GM23338 (cell line): ENCODE measurements at regions not wholly inside any gene's neighbourhood (a gene's known extent, or its start where the extent isn't known, plus 50 kb on each side); places are given as distances from the start of the nearest gene placed in this dataset.

Experiments used
- ATAC-seq: fragments of 200-7000 bp; cut with Tn5 transposase; 3 replicates; pipeline ENCODE4 v1.9.1; 2020
- DNase-seq: peaks from one replicate; pipeline ENCODE4 v3.0.0-alpha.2; 2015; ENCODE audit warnings: low spot score
- H2AFZ ChIP-seq: fragments of 200-600 bp; sonication (generic); 2 replicates; pipeline ENCODE4 v1.8.0; 2016; ENCODE audit warnings: antibody characterized with exemption, mild to moderate bottlenecking, moderate library complexity
- H3F3A ChIP-seq: fragments of 200-600 bp; sonication (generic); replicated peaks from 2 replicates; pipeline ENCODE4 v1.8.0; 2017; ENCODE audit warnings: antibody characterized with exemption, mixed run types, low read depth
- H3K27ac ChIP-seq: fragments of 200-600 bp; sonication (generic); 2 replicates; pipeline ENCODE4 v1.6.1; 2016; ENCODE audit warnings: low read depth
- H3K27me3 ChIP-seq: fragments of 200-600 bp; sonication (generic); 2 replicates; pipeline ENCODE4 v1.8.0; 2016; ENCODE audit warnings: mild to moderate bottlenecking, mixed run types, moderate library complexity; ENCODE audit not compliant: insufficient read depth
- H3K36me3 ChIP-seq: fragments of 200-600 bp; sonication (generic); 2 replicates; pipeline ENCODE4 v1.8.0; 2016; ENCODE audit warnings: mild to moderate bottlenecking; ENCODE audit not compliant: insufficient read depth
- H3K4me1 ChIP-seq: fragments of 200-600 bp; sonication (generic); 2 replicates; pipeline ENCODE4 v1.8.0; 2016; ENCODE audit warnings: mild to moderate bottlenecking, moderate library complexity; ENCODE audit not compliant: insufficient read depth
- H3K4me2 ChIP-seq: fragments of 200-600 bp; sonication (generic); 2 replicates; pipeline ENCODE4 v1.7.1; 2017; ENCODE audit warnings: mixed run types
- H3K4me3 ChIP-seq: fragments of 200-600 bp; sonication (generic); 2 replicates; pipeline ENCODE4 v1.6.1; 2016; ENCODE audit warnings: mixed run types
- H3K79me2 ChIP-seq: fragments of 200-600 bp; sonication (generic); replicated peaks from 2 replicates; pipeline ENCODE4 v1.8.0; 2017; ENCODE audit warnings: mild to moderate bottlenecking; ENCODE audit not compliant: insufficient read depth
- H3K9me2 ChIP-seq: fragments of 200-600 bp; sonication (generic); 2 replicates; pipeline ENCODE4 v1.8.0; 2017; ENCODE audit not compliant: insufficient read depth
- H4K20me1 ChIP-seq: fragments of 200-600 bp; sonication (generic); replicated peaks from 2 replicates; pipeline ENCODE4 v1.8.0; 2017; ENCODE audit warnings: mild to moderate bottlenecking; ENCODE audit not compliant: insufficient read depth
- H3K27ac Mint-ChIP-seq: 2 replicates; pipeline ENCODE4 v1.8.0; 2020; ENCODE audit warnings: inconsistent platforms, mild to moderate bottlenecking, moderate library complexity, mixed read lengths
- H3K27me3 Mint-ChIP-seq: 3 replicates; pipeline ENCODE4 v1.8.0; 2022; ENCODE audit warnings: low read depth, mild to moderate bottlenecking, moderate library complexity, mixed read lengths, inconsistent platforms; ENCODE audit not compliant: insufficient read depth, poor library complexity
- H3K36me3 Mint-ChIP-seq: 3 replicates; pipeline ENCODE4 v1.8.0; 2021; ENCODE audit warnings: low read depth, mild to moderate bottlenecking, inconsistent platforms, moderate library complexity, mixed read lengths
- H3K4me1 Mint-ChIP-seq: 3 replicates; pipeline ENCODE4 v1.8.0; 2020; ENCODE audit warnings: mild to moderate bottlenecking, inconsistent platforms, mixed read lengths
- H3K4me3 Mint-ChIP-seq: 3 replicates; pipeline ENCODE4 v1.8.0; 2021; ENCODE audit warnings: moderate library complexity, mild to moderate bottlenecking, inconsistent platforms, mixed read lengths
- H3K9me3 Mint-ChIP-seq: 3 replicates; pipeline ENCODE4 v1.8.0; 2020; ENCODE audit warnings: moderate library complexity, mild to moderate bottlenecking, inconsistent platforms, mixed read lengths
- CREB1 ChIP-seq: fragments of 250-450 bp; sonication (Bioruptor Pico); IDR thresholded peaks from 2 replicates; pipeline ENCODE4 v1.5.0; 2020; ENCODE audit warnings: low read depth, mild to moderate bottlenecking, moderate library complexity
- CTCF ChIP-seq, 2 experiments: fragments of 200-600 bp in 1 of 2; sonication (generic) in 1 of 2; conservative IDR thresholded peaks; 2 replicates each; pipeline versions ENCODE4 v1.5.1 to v1.6.1; 2016 to 2017; ENCODE audit warnings: antibody characterized with exemption in 2 of 2, low read depth in 2 of 2, mild to moderate bottlenecking in 2 of 2, moderate library complexity in 1 of 2
- ETS1 ChIP-seq: IDR thresholded peaks from 2 replicates; pipeline ENCODE4 v1.6.1; 2016; ENCODE audit warnings: antibody characterized with exemption
- EZH2 ChIP-seq: fragments of 200-600 bp; sonication (generic); IDR thresholded peaks from one replicate; pipeline ENCODE4 v1.8.0; 2017; ENCODE audit warnings: antibody characterized with exemption, mild to moderate bottlenecking, low read depth; ENCODE audit not compliant: unreplicated experiment
- EZH2phosphoT487 ChIP-seq: fragments of 200-600 bp; sonication (generic); IDR thresholded peaks from one replicate; pipeline ENCODE4 v1.8.1; 2018; ENCODE audit warnings: antibody characterized with exemption; ENCODE audit not compliant: unreplicated experiment
- JUNB ChIP-seq: IDR thresholded peaks from one replicate; pipeline ENCODE4 v1.6.1; 2016; ENCODE audit warnings: antibody characterized with exemption; ENCODE audit not compliant: unreplicated experiment
- POLR2AphosphoS5 ChIP-seq: IDR thresholded peaks from 2 replicates; pipeline ENCODE4 v1.6.1; 2016; ENCODE audit warnings: antibody characterized with exemption, low read depth
- REST ChIP-seq: IDR thresholded peaks from one replicate; pipeline ENCODE4 v1.6.1; 2018; ENCODE audit warnings: antibody characterized with exemption; ENCODE audit not compliant: unreplicated experiment
- STAT1 ChIP-seq: IDR thresholded peaks from one replicate; pipeline ENCODE4 v1.6.1; 2016; ENCODE audit warnings: antibody characterized with exemption; ENCODE audit not compliant: unreplicated experiment
- ZNF114 ChIP-seq: fragments of 250-450 bp; sonication (Bioruptor Pico); IDR thresholded peaks from 2 replicates; pipeline ENCODE4 v1.5.0; 2020; ENCODE audit warnings: mild to moderate bottlenecking, moderate library complexity
- ZNF331 ChIP-seq: fragments of 250-450 bp; sonication (Bioruptor Pico); IDR thresholded peaks from 2 replicates; pipeline ENCODE4 v1.5.0; 2020; ENCODE audit warnings: low read depth, mild to moderate bottlenecking, moderate library complexity
- TF ChIP-seq, protein P1 (sequence below): fragments of 250-450 bp; sonication (Bioruptor Pico); IDR thresholded peaks from 2 replicates; pipeline ENCODE4 v1.5.0; 2020; ENCODE audit warnings: mild to moderate bottlenecking, moderate library complexity

- H3K27ac ChIP-seq, result no peak overlapping the region
- no peak; the same call in 2 of the 3 replicates for ATAC-seq
- no peak overlapping the region for H3K4me3 Mint-ChIP-seq
These were observed 1057.7 kb downstream of the VRK1 start for GRCh38 chr14:97854918-97855317.

More at GRCh38 chr14:97854918-97855317, 1057.7 kb downstream of the VRK1 start:
- Mint-ChIP-seq H3K9me3 (no peaks in the 10 kb centered on the region), H3K27me3 (peaks cover 3% of the 10 kb centered on the region), H3K36me3 (no peaks in the 10 kb centered on the region), H3K27ac (no peak overlapping the region), H3K4me1 (peaks cover 24% of the 10 kb centered on the region)
- H2AFZ ChIP-seq, result peak overlapping the region; percentile 66; the same call in 1 of the 2 replicates
- peaks cover 3% of the 10 kb centered on the region; the same call in 1 of the 2 replicates for H3K9me2 ChIP-seq
- no peaks in the 10 kb centered on the region for H4K20me1 ChIP-seq
- 0 out of 2 replicates have a peak overlapping the region, but pooled peaks have one; percentile 23 for H3K4me2 ChIP-seq
- H3F3A ChIP-seq, result no peaks in the 10 kb centered on the region
- H3K4me3 ChIP-seq, result no peak overlapping the region
- DNase-seq, result peak; percentile 41
- no peaks in the 10 kb centered on the region for H3K27me3 ChIP-seq
- H3K79me2 ChIP-seq, result no peaks in the 10 kb centered on the region
- H3K4me1 ChIP-seq, result peaks cover 9% of the 10 kb centered on the region; the same call in 1 of the 2 replicates
- TF ChIP-seq EZH2 (no peak), STAT1 (no peak), JUNB (no peak), POLR2AphosphoS5 (no peak), REST (no peak), CREB1 (CRISPR knock-in tag) (no peak), EZH2phosphoT487 (no peak), ETS1 (no peak), CTCF (conservative IDR thresholded peaks at IDR 0.05; ENCODE audit: low read depth in 2 of 2) (no peak), ZNF331 (CRISPR knock-in tag) (no peak), ZNF114 (no peak)
- TF ChIP-seq, protein P1, sequence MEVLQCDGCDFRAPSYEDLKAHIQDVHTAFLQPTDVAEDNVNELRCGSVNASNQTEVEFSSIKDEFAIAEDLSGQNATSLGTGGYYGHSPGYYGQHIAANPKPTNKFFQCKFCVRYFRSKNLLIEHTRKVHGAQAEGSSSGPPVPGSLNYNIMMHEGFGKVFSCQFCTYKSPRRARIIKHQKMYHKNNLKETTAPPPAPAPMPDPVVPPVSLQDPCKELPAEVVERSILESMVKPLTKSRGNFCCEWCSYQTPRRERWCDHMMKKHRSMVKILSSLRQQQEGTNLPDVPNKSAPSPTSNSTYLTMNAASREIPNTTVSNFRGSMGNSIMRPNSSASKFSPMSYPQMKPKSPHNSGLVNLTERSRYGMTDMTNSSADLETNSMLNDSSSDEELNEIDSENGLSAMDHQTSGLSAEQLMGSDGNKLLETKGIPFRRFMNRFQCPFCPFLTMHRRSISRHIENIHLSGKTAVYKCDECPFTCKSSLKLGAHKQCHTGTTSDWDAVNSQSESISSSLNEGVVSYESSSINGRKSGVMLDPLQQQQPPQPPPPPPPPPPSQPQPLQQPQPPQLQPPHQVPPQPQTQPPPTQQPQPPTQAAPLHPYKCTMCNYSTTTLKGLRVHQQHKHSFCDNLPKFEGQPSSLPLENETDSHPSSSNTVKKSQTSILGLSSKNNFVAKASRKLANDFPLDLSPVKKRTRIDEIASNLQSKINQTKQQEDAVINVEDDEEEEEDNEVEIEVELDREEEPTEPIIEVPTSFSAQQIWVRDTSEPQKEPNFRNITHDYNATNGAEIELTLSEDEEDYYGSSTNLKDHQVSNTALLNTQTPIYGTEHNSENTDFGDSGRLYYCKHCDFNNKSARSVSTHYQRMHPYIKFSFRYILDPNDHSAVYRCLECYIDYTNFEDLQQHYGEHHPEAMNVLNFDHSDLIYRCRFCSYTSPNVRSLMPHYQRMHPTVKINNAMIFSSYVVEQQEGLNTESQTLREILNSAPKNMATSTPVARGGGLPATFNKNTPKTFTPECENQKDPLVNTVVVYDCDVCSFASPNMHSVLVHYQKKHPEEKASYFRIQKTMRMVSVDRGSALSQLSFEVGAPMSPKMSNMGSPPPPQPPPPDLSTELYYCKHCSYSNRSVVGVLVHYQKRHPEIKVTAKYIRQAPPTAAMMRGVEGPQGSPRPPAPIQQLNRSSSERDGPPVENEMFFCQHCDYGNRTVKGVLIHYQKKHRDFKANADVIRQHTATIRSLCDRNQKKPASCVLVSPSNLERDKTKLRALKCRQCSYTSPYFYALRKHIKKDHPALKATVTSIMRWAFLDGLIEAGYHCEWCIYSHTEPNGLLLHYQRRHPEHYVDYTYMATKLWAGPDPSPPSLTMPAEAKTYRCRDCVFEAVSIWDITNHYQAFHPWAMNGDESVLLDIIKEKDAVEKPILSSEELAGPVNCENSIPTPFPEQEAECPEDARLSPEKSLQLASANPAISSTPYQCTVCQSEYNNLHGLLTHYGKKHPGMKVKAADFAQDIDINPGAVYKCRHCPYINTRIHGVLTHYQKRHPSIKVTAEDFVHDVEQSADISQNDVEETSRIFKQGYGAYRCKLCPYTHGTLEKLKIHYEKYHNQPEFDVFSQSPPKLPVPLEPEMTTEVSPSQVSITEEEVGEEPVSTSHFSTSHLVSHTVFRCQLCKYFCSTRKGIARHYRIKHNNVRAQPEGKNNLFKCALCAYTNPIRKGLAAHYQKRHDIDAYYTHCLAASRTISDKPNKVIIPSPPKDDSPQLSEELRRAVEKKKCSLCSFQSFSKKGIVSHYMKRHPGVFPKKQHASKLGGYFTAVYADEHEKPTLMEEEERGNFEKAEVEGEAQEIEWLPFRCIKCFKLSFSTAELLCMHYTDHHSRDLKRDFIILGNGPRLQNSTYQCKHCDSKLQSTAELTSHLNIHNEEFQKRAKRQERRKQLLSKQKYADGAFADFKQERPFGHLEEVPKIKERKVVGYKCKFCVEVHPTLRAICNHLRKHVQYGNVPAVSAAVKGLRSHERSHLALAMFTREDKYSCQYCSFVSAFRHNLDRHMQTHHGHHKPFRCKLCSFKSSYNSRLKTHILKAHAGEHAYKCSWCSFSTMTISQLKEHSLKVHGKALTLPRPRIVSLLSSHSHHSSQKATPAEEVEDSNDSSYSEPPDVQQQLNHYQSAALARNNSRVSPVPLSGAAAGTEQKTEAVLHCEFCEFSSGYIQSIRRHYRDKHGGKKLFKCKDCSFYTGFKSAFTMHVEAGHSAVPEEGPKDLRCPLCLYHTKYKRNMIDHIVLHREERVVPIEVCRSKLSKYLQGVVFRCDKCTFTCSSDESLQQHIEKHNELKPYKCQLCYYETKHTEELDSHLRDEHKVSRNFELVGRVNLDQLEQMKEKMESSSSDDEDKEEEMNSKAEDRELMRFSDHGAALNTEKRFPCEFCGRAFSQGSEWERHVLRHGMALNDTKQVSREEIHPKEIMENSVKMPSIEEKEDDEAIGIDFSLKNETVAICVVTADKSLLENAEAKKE (CRISPR knock-in tag), result no peak
- no peaks in the 10 kb centered on the region for H3K36me3 ChIP-seq
